COR-L47 (cell line): ENCODE measurements at regions not wholly inside any gene's neighbourhood (a gene's known extent, or its start where the extent isn't known, plus 50 kb on each side); places are given as distances from the start of the nearest gene placed in this dataset.

Experiments
- DNase-seq: peaks from one replicate; lab custom pipeline; 2025; lab: John Stamatoyannopoulos, UW

DNA sequence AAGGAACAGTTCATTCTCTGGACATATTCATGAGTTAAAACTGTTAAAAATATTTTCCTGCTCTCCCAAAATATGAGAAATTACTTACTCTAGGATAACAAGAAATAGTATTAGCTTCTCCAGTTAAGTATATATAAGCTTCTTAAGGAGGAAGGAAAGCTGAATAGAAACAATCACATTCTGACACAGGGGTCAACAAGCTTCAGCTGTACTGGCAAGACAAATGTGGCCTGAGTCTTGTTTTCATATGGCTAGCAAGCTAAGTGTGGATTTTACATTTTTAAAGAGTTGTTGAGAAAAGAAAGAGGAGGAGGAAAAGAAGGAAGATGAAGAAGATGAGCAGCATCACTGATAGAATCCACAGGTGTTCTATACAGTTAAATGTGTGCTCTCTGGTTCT, 313.8 kb downstream of the ZPLD1 start:
- DNase-seq, result no peak

GRCh38 chr3:102750322-102750721, 315.5 kb downstream of the ZPLD1 start:
- DNase-seq, result no peak

- no peak for DNase-seq
Observed at GRCh38 chr3:102753901-102754300, 319.1 kb downstream of the ZPLD1 start.

DNA sequence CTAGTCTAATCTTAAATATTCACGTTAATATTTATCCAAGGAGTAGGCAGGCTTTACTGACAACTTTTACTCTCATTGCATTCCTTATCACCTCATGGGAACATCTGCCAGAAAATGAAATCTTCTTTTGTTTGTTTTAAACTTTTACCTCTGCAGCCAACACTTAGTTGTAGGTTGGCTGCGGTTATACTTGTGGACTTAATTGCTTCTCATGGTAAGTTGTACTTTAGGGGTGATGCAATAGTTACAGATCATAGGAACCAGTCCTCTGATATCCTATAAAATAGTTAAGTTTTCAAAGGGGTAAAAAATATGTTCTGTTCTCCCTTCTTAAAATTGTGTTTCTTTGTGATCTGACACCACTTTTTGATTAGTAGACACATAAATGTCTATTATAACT, 321.9 kb downstream of the ZPLD1 start:
- no peak for DNase-seq

DNA sequence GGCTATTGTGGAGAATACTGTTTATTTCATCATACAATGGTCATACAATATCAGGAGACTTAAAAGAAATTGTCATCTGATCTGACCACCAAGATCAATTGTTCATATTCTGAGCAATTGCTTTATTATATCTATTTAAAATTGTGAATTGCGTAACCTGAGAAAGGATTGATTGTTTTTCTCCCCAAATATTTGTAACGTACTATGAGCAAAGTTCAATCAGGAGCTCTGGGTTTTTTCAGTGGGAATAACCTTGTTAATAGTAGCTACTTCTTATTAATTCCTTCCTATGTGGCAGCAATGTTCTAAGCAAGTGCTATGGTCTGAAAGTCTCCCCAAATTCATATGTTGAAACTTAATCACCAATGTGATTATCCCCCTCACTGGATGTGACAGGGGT, 323.1 kb downstream of the ZPLD1 start:
- DNase-seq, result no peak

GRCh38 chr3:102761766-102762165, 327.0 kb downstream of the ZPLD1 start:
- DNase-seq, result no peak

GRCh38 chr3:102790747-102791325, 356.0 kb downstream of the ZPLD1 start:
- DNase-seq, result no peak

DNA sequence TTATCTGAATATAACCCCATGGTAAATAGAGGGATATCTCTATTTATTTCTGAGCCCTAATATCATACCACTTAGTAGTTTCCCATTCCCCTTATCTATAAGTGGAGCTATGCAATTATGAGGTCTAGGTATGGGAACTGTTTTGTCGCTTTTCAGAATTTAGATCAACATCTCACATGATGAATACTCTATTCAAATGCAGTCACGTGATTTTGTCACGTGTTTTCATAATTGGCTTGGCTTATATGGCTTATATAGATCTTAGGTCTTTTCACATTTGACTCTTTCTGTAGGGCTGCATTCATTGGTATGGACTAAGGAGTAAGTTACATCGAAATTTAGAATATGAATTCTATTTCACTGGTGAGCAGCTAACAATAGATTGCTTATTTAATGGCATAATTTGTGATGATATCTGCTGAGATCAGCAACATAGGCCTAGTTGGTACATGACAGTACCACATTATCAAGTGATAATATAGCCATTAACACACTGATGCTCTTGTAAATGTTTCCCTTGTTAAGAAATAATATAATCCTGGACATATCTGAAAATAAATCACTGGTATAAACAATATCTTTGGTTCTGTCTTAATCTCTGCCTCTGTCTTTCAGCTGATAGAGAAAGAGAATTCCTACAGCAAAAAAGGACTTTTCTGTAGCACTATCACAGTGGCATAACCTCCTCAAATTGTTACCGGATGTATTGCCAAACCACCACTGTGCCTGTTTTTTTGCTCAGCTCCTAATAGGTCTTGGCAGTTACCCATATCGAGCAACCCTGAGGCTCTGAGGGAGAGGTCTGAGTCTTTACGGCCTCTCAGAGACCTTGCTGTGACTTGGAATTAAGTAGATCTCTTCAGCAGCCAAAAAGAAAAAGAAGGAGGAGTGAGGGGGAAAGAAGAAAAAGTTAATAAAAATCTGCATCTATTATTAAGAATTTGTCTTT, 357.1 kb downstream of the ZPLD1 start:
- DNase-seq, result no peak

GRCh38 chr3:102796804-102797203, 362.0 kb downstream of the ZPLD1 start:
- no peak for DNase-seq

- no peak for DNase-seq
Observed at GRCh38 chr3:102802819-102803420, 368.1 kb downstream of the ZPLD1 start.

DNA sequence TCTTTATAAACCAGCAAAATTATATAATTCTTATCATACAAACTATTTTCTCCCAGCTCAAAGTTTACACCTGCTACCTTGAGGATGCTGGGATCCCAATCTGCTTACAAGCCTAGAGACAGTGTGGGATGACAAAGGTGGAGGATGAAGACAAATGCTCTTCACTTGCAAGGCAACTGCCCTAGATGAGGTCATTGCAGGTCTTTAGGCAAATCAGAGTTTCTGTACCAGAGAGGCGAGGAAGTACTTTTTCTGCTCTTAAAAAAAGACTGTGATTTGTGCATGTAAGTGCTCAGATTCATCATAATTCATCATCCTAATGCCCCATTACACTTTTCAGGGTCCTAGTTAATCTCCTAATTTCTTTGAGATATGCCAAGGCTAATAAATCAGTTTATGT, 376.1 kb downstream of the ZPLD1 start:
- no peak for DNase-seq

- DNase-seq, result no peak
Observed at GRCh38 chr3:102826636-102827035, 391.8 kb downstream of the ZPLD1 start.

DNA sequence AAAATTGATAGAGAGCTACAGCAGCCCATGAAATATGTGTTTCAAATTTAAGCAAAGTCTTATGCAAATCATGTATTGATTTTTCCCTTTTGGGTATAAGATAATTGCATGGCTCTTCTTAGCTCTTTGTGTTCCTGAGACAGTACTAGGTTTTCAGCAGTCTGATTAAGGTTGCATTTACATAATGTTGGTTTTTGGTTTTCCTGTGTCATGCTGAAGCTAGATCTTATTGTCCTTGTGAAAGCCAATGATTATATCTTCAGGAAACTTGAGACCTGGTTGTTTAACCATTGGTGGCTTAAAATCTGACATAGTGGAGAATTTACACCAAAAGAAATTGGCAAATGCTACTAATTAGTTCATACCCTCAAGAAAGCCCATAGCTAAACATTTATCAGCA, 392.6 kb downstream of the ZPLD1 start:
- DNase-seq, result no peak

DNA sequence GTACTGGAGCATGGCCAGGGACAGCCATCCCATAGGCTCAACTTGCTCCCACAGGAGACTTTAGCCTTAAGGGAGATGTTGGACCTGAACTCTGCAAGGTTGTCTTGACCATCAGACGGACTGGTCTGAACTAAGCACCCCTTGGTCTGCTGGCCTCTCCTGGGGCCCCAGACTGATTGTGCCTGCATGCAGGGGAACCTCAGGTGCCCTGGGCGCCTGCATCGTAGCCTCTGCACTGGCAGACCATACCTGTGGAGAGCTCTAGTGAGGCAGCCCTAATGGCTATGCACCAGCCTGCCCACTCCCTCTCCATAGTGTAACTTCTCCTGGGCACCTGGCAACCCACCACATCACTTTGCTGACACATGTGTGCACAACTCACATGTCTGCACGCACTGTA, 395.6 kb downstream of the ZPLD1 start:
- DNase-seq, result no peak

DNA sequence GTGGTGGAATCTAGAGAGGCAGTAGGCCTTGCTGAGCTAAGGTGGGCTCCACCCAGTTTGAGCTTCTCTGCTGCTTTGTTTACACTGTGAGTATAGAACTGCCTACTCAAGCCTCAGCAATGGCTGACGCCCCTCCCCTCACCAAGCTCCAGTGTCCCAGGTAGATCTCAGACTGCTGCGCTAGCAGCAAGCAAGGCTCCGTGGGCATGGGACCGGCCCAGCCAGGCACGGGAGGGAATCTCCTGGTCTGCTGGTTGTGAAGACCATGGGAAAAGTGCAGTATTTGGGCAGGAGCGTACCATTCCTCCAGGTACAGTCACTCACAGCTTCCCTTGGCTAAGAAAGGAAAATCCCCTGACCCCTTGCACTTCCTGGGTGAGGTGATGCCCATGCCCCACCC, 407.1 kb downstream of the ZPLD1 start:
- DNase-seq, result no peak

- DNase-seq, result no peak
Observed at GRCh38 chr3:102866845-102867244, 432.0 kb downstream of the ZPLD1 start.

- no peak for DNase-seq
Observed at GRCh38 chr3:102883515-102883914, 448.7 kb downstream of the ZPLD1 start.

DNA sequence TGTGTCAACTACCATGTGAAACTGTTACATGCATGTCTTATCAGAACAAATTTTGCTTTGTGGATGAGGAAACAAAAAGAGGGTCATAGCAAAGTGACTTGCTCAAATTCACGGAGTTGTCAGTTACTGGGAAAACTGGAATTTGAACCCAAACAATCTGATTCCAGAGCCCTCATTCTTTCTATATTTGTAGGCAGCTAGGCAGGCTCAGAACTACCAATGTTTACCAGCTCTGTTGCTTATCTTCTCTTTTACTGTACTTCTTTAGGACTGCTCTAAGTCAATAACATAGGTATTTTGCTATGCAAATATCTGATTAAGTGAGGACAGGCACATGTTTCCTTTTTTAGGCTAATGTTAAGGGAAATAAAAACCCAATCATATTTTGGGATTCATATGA, 450.5 kb downstream of the ZPLD1 start:
- no peak for DNase-seq

DNA sequence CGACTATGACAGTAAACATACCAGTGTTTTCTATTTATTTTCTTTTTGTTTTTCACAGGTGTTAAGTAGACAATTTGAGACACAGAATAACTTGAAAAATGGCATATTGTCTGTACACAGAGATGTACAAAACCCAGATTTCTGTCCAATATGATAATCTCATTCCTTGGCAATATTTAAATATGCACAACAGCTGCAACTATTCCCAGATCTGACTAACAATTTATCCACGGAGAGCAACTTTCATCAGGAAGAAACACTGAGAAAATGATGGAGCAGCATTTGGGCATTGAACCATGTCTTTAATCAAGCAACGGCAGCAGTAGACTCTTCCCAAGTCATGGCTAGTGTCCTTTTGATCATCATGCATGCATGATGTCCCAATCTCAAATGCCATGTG, 452.6 kb downstream of the ZPLD1 start:
- DNase-seq, result no peak

- DNase-seq, result no peak
Observed at GRCh38 chr3:102896851-102897621, 462.2 kb downstream of the ZPLD1 start.

- DNase-seq, result no peak
Observed at GRCh38 chr3:102904629-102905028, 469.8 kb downstream of the ZPLD1 start.

- DNase-seq, result no peak
Observed at GRCh38 chr3:102905811-102906210, 471.0 kb downstream of the ZPLD1 start.
